GM10266 (cell line): ENCODE measurements at regions not wholly inside any gene's neighbourhood (a gene's known extent, or its start where the extent isn't known, plus 50 kb on each side); places are given as distances from the start of the nearest gene placed in this dataset.

Experiments
- DNase-seq: peaks from one replicate; pipeline ENCODE4 v3.0.0; 2012; ENCODE audit errors: extremely low spot score
- TF ChIP-seq, protein P1 (sequence below): IDR thresholded peaks from 2 replicates; pipeline ENCODE4 v1.5.1; 2012; ENCODE audit warnings: mild to moderate bottlenecking, low read depth; ENCODE audit not compliant: control insufficient read depth, insufficient read depth; ENCODE audit errors: missing control alignments

DNA sequence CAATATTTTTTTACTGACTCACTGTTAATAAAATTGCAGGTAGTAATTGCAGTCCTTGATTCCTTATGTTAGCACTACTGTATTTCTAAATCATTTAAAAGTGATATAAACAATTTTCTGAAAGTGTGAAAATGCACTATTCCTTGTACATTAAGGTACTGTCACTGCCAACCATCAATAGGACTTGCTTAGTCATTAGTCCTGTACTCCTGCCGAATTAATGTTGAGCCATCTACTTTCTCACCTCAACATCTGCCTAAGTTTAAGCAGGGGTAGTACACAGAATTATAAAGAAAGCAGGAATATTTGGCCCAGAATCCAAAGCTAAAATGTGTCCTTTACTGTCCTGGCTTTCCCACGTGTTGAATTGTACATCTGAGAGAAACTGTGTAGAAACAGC is 87.0 kb upstream of the TRPC3 start:
- TF ChIP-seq, protein P1, sequence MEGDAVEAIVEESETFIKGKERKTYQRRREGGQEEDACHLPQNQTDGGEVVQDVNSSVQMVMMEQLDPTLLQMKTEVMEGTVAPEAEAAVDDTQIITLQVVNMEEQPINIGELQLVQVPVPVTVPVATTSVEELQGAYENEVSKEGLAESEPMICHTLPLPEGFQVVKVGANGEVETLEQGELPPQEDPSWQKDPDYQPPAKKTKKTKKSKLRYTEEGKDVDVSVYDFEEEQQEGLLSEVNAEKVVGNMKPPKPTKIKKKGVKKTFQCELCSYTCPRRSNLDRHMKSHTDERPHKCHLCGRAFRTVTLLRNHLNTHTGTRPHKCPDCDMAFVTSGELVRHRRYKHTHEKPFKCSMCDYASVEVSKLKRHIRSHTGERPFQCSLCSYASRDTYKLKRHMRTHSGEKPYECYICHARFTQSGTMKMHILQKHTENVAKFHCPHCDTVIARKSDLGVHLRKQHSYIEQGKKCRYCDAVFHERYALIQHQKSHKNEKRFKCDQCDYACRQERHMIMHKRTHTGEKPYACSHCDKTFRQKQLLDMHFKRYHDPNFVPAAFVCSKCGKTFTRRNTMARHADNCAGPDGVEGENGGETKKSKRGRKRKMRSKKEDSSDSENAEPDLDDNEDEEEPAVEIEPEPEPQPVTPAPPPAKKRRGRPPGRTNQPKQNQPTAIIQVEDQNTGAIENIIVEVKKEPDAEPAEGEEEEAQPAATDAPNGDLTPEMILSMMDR, result no peak
- DNase-seq, result no peak

DNA sequence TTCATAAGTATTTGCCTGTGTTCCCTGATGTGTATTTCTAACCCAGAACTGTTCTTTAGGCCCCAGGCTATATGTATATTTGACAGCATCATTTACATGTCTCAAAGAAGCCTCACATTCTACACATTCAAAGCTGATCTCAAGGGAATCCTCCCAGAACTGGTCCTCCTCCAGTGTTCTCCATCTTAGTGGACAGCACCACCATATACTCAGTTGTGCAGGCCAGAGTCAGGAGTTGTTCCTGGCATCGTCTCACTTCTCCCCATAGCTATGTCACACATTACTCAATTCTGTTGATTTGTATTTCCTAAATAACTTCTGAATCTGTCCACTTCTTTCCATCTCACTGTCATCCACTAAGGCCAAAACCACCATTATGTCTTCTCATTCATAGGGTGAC is 82.8 kb upstream of the TRPC3 start:
- DNase-seq, result no peak
- TF ChIP-seq, protein P1, result no peak

DNA sequence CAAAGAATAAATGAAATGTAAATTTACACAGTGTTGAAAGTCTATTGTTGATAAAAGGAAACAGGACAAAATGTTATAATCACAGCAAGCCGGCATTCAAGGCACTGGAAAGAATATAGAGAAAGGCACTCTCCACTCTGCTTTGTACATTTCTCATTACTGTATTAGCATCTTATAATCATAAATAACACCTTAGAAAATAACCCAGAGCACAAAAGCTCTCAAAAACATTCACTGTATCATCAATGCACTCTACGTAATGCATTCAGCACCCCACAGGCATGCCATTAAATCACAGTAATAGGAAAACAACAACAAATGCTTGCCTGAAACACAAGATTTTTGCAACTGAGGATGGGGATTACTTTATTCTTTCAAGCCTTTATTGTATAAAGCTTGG is 75.3 kb upstream of the TRPC3 start:
- TF ChIP-seq, protein P1, result no peak
- DNase-seq, result no peak

DNA sequence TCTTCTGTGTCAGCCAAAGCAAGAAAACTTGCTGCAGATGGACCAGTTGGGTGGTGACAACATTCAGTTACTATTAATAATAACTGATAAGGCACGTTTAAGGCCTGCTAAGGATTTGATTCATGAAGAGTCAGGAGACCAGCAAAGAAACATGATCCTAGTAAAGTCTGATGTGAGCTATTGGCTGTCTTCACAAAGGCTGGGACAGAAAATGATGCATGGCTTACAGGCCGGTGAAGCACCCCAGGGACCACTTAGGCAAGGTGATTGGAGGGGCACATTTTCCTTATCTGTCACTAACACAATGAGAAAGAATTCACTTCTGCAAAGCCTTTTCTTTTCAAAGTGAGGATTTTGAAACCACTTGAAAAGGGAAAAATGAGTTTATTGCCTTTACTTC is 65.4 kb upstream of the TRPC3 start:
- DNase-seq, result no peak
- TF ChIP-seq, protein P1, result no peak

DNA sequence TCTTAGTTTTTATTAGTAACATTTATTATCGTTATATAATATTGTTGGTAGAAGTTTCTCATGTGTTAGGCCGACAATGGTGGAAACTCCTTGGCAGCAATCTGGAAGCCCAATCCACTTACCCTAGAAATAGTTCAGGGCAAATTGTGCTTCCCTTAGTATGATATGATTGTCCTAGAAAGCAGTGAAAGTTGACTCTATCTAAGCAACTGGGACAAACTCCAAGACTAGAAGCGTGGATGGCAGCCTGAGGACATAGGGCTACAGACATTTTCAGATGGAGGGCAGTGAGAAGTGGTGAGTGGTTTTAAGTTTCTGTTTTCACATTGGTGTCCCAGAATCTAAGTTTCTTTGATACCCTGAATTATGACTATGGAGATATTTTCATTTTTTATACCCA is 63.3 kb upstream of the TRPC3 start:
- TF ChIP-seq, protein P1, result no peak
- DNase-seq, result no peak

DNA sequence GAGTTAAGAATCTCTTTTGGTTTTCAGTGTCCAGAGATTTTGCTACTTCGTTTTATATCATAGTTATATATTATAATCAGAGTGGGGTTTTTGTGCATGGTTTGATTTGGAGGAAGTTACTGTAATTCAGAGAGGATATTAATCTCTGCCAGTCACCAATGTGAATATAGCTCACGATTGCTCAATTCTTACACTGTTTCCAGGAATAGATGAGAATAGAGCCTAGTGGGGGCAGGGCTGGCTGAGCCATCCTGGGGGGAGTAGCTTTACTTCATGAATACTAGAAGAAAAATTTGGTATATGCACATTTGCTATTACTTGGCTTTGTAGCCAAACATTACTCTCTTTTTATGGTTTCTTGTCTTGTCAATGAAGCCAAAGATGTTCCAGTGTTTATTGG is 60.9 kb upstream of the TRPC3 start:
- no peak for DNase-seq

DNA sequence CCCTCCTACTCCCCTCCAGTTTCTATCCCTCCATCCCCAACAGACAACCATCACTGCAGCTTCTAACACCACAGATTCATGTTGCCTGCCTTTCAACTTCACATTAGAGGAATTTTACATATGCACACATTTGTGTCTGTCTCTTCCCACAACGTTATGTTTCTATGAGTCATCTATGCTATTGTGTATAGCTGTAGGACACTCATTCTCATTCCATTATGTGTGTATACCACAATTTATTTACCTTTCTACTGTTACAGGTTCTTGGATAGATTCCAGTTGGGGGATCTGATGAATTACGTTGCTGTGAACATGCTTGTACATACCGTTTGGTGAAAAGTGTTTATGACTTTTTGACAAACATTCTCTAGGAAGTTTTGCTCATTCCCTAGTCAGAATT is 58.8 kb upstream of the TRPC3 start:
- no peak for DNase-seq
- TF ChIP-seq, protein P1, result no peak

More for the DNA sequence above, 60.9 kb upstream of the TRPC3 start:
- TF ChIP-seq, protein P1, result no peak
